Endodermal cell (in vitro differentiated cells): ENCODE measurements at regions not wholly inside any gene's neighbourhood (a gene's known extent, or its start where the extent isn't known, plus 50 kb on each side); places are given as distances from the start of the nearest gene placed in this dataset.

Source experiments
- DNase-seq: peaks from one replicate; pipeline ENCODE4 v3.0.0-alpha.2; 2017
- H3K27ac ChIP-seq: 2 replicates; pipeline ENCODE4 v1.5.1; 2013; ENCODE audit warnings: mild to moderate bottlenecking, low read depth, low read length, moderate library complexity
- H3K27me3 ChIP-seq: 2 replicates; pipeline ENCODE4 v1.6.1; 2013; ENCODE audit warnings: mild to moderate bottlenecking, low read length, moderate library complexity; ENCODE audit not compliant: insufficient read depth, control insufficient read depth, poor library complexity, severe bottlenecking
- H3K36me3 ChIP-seq: 2 replicates; pipeline ENCODE4 v1.7.0; 2013; ENCODE audit warnings: mild to moderate bottlenecking, low read length, moderate library complexity; ENCODE audit not compliant: control insufficient read depth, insufficient read depth
- H3K4me1 ChIP-seq: one replicate; pipeline ENCODE4 v1.7.0; 2013; ENCODE audit warnings: low read length; ENCODE audit not compliant: control insufficient read depth, insufficient read depth
- H3K4me3 ChIP-seq: 2 replicates; pipeline ENCODE4 v1.5.1; 2013; ENCODE audit warnings: mild to moderate bottlenecking, low read length, moderate library complexity
- H3K9ac ChIP-seq: 2 replicates; pipeline ENCODE4 v1.6.1; 2013; ENCODE audit warnings: mild to moderate bottlenecking, low read length, moderate library complexity; ENCODE audit not compliant: poor library complexity, severe bottlenecking; ENCODE audit errors: extremely low read depth
- H3K9me3 ChIP-seq: 2 replicates; pipeline ENCODE4 v1.6.1; 2013; ENCODE audit warnings: mild to moderate bottlenecking, low read length, moderate library complexity; ENCODE audit not compliant: control insufficient read depth
- H3K27ac Mint-ChIP-seq: 2 replicates; pipeline ENCODE4 v1.8.0; 2020; ENCODE audit warnings: mixed read lengths
- H3K27me3 Mint-ChIP-seq: 2 replicates; pipeline ENCODE4 v1.8.0; 2021; ENCODE audit warnings: mild to moderate bottlenecking, mixed read lengths; ENCODE audit not compliant: insufficient read depth
- H3K36me3 Mint-ChIP-seq: 2 replicates; pipeline ENCODE4 v1.8.0; 2020; ENCODE audit warnings: low read depth, mixed read lengths
- H3K4me1 Mint-ChIP-seq: 2 replicates; pipeline ENCODE4 v1.8.0; 2020; ENCODE audit warnings: mixed read lengths
- H3K4me3 Mint-ChIP-seq: 2 replicates; pipeline ENCODE4 v1.8.0; 2020; ENCODE audit warnings: mild to moderate bottlenecking, moderate library complexity, mixed read lengths
- H3K9me3 Mint-ChIP-seq: 2 replicates; pipeline ENCODE4 v1.8.0; 2020; ENCODE audit warnings: mild to moderate bottlenecking, mixed read lengths
- WGBS, 2 experiments: methylation state at CpG; one replicate each; pipeline versions ENCODE4 v1.1.5 to v1.1.7; 2013; ENCODE audit warnings: missing lambda C conversion rate in 2 of 2, mixed read lengths in 1 of 2; ENCODE audit not compliant: insufficient coverage in 1 of 2, insufficient read length in 1 of 2; 5-methylcytosine and 5-hydroxymethylcytosine counted together
- TF ChIP-seq, protein P1 (sequence below): fragments of 200-600 bp; sonication (generic); conservative IDR thresholded peaks from 2 replicates; pipeline ENCODE4 v1.5.0; 2021; ENCODE audit warnings: antibody characterized with exemption, mild to moderate bottlenecking

DNA sequence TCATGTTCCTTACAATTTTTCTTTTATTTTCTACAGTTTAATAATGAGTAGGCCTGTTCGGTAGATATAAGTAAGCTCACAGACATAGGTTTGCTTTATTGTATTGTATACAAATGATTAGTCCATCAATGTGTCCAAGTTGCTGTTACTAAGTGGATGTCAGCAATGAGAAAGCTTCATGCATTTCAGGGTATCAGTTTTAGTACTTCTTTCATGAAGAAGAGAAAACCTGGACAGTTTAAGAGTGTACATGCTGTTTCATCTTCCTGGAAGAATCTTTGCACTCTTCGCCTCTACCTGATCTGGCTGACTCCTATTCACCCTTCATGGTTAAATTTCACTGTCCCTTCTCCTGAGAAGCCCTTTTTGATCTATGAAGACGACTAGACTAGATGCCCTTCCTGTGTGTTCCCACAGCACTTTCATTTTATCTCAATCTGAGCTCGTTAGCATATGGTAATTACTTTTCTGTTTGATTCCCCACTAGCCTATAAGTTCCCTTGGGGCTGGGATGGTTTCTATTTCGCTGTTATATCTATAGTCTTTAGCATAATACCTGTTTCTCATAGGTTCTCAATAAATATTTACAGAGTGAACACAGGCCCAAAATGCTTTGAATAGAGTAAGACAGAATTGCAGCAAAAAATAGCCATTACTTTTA lies 70.7 kb downstream of the CETN3 start:
- no peaks in the 10 kb centered on the region for H3K36me3 Mint-ChIP-seq

DNA sequence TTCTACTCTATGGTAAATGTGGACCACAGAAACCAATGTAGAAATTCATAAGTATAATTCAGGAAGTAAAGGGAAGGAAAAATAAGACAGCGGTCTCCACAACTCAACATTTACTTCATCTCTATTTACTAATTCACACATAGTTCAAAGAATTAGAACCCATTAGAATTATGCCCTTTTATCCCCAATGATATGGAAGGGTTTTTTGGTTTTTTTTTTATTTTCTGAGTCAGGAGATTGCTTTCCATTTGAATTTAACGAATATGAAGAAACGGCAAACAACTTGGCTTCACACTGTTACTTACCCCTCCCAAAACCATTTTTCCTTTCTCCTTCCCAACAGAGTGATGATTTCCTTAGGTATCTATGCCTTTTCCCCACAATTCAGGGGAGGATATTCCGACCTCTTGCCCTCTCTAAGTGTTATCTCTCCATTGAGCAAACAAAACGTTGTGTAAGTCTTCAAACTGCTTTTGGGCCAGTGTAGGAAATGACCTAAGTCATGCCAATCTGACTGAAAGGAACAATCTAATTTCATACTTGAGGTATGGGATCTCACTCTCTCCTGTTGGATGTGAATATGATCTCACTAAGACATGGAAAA lies 72.0 kb downstream of the CETN3 start:
- peaks cover under 1% of the 10 kb centered on the region for H3K9me3 ChIP-seq
- no peak overlapping the region for H3K4me3 ChIP-seq
- no peak overlapping the region for H3K27ac ChIP-seq
- H3K9ac ChIP-seq = no peak overlapping the region
- Mint-ChIP-seq H3K4me1 (peaks cover 10% of the 10 kb centered on the region), H3K36me3 (no peaks in the 10 kb centered on the region), H3K27ac (no peak overlapping the region), H3K9me3 (no peaks in the 10 kb centered on the region), H3K27me3 (peaks cover 25% of the 10 kb centered on the region), H3K4me3 (no peak overlapping the region)
- WGBS, 2 experiments = 64 to 71% methylated on average over 2 to 4 of the region's 5 CpGs
- DNase-seq = no peak
- no peaks in the 10 kb centered on the region for H3K36me3 ChIP-seq
- H3K27me3 ChIP-seq = peaks cover 26% of the 10 kb centered on the region
- TF ChIP-seq, protein P1, sequence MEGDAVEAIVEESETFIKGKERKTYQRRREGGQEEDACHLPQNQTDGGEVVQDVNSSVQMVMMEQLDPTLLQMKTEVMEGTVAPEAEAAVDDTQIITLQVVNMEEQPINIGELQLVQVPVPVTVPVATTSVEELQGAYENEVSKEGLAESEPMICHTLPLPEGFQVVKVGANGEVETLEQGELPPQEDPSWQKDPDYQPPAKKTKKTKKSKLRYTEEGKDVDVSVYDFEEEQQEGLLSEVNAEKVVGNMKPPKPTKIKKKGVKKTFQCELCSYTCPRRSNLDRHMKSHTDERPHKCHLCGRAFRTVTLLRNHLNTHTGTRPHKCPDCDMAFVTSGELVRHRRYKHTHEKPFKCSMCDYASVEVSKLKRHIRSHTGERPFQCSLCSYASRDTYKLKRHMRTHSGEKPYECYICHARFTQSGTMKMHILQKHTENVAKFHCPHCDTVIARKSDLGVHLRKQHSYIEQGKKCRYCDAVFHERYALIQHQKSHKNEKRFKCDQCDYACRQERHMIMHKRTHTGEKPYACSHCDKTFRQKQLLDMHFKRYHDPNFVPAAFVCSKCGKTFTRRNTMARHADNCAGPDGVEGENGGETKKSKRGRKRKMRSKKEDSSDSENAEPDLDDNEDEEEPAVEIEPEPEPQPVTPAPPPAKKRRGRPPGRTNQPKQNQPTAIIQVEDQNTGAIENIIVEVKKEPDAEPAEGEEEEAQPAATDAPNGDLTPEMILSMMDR = no peak
- H3K4me1 ChIP-seq = no peaks in the 10 kb centered on the region

More for the DNA sequence above, 70.7 kb downstream of the CETN3 start:
- Mint-ChIP-seq H3K4me3 (no peak overlapping the region), H3K27ac (no peak overlapping the region), H3K27me3 (peaks cover 36% of the 10 kb centered on the region), H3K4me1 (peaks cover 10% of the 10 kb centered on the region), H3K9me3 (peaks cover 8% of the 10 kb centered on the region)
- H3K36me3 ChIP-seq = no peaks in the 10 kb centered on the region
- no peak for DNase-seq
- no peaks in the 10 kb centered on the region for H3K4me1 ChIP-seq
- H3K9ac ChIP-seq = no peak overlapping the region
- peaks cover 35% of the 10 kb centered on the region for H3K27me3 ChIP-seq
- 87 to 92% methylated on average over 2 to 5 of the region's 5 CpGs for WGBS, 2 experiments
- H3K4me3 ChIP-seq = no peak overlapping the region
- peaks cover 14% of the 10 kb centered on the region for H3K9me3 ChIP-seq
- no peak overlapping the region for H3K27ac ChIP-seq
- TF ChIP-seq, protein P1 = no peak

DNA sequence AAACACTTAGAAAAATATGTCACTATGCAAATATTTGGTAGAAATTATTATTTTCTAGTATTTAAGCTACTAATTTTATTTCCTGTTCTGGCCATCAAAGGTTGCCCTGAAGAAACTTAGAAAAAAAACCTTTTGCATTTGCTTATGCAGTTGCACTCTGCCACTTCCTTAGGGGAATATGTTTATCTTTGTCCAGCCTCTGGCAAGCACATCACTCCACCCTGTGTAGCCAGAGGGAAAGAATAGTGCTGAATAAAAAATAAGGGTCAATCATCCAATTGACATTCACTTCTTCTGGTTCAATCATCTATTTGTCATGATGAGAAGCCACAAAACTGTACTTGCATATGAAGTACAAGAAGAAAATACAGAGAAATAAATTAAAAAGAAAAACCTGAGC lies 72.8 kb downstream of the CETN3 start:
- peaks cover 26% of the 10 kb centered on the region for H3K27me3 ChIP-seq
- Mint-ChIP-seq H3K36me3 (no peaks in the 10 kb centered on the region), H3K9me3 (no peaks in the 10 kb centered on the region), H3K27ac (no peak overlapping the region), H3K4me3 (no peak overlapping the region), H3K27me3 (peaks cover 21% of the 10 kb centered on the region), H3K4me1 (peaks cover 10% of the 10 kb centered on the region)
- H3K4me3 ChIP-seq = no peak overlapping the region
- no peak overlapping the region for H3K9ac ChIP-seq
- H3K9me3 ChIP-seq = no peaks in the 10 kb centered on the region
- no peak for DNase-seq
- H3K27ac ChIP-seq = no peak overlapping the region
- TF ChIP-seq, protein P1 = no peak
- H3K4me1 ChIP-seq = no peaks in the 10 kb centered on the region
- no peaks in the 10 kb centered on the region for H3K36me3 ChIP-seq
